Heart left ventricle (tissue), 13 donors: ENCODE measurements at regions not wholly inside any gene's neighbourhood (a gene's known extent, or its start where the extent isn't known, plus 50 kb on each side); places are given as distances from the start of the nearest gene placed in this dataset.

Experiments used
- POLR2A ChIP-seq, 2 donors: fragments of 450-650 bp; IDR thresholded peaks; one replicate each; pipeline ENCODE4 v1.6.1; 2017; ENCODE audit warnings: antibody characterized with exemption in 2 of 2, mild to moderate bottlenecking in 2 of 2, moderate library complexity in 2 of 2
- TF ChIP-seq, protein P1 (sequence below), 12 donors: fragments of 200-600 bp; sonication (generic) in 4 of 12; IDR thresholded peaks; one replicate each; pipeline versions ENCODE4 v1.5.0 to v1.8.0; 2018 to 2022; ENCODE audit warnings: antibody characterized with exemption in 12 of 12, mild to moderate bottlenecking in 5 of 12
- donor health status: ischemic (EF 13 %, LVEDD 7.1; RV severe dilation, severe dysfunction).
- donor health status: DM: no; HTN: yes; CAD: no.
- donor health status: DM: no; HTN: no; CAD: no.
- donor health status: ischemic (EF 25% LVEDD 6.9; RV normal size, moderate dysfunction).
- donor health status: ischemic (EF 25% LVEDD 5.7; RV mildly dilated, moderate dysfunction).
- donor health status: ischemic (EF 35%, LVEDD 5.7; RV mildly dilated, moderate dysfunction).
- donor health status: nonischemic (EF 11% LVEDD 7.7; RV severe dilation, severe dysfunction).
- donor health status: DM: yes; HTN: yes; CAD: no.
- donor health status: PGD.
- donor health status: ischemic (EF 29% LVEDD 5.4; RV normal size, mild dysfunction).
- donor health status: nonischemic (EF 23%, LVEDD 6.1; RV moderate dilation, normal function).

DNA sequence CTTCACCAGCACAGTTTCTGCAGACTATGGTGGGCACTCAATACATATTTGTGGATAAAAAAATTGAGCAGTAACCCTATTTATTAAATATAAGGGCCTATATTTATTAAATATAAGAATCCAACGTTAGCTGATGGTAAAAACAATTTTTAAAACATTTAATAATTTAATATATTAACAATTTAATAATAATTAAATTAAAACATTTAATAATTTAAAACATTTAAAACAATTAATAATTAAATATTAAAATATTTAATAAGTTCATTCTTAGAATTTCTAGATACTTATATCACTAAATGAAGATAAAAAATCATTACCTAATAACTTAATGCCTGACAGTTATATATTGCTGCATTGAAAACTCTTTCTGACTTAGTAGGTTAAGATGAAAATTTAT, 880.2 kb upstream of the EPHA6 start:
- TF ChIP-seq, protein P1, sequence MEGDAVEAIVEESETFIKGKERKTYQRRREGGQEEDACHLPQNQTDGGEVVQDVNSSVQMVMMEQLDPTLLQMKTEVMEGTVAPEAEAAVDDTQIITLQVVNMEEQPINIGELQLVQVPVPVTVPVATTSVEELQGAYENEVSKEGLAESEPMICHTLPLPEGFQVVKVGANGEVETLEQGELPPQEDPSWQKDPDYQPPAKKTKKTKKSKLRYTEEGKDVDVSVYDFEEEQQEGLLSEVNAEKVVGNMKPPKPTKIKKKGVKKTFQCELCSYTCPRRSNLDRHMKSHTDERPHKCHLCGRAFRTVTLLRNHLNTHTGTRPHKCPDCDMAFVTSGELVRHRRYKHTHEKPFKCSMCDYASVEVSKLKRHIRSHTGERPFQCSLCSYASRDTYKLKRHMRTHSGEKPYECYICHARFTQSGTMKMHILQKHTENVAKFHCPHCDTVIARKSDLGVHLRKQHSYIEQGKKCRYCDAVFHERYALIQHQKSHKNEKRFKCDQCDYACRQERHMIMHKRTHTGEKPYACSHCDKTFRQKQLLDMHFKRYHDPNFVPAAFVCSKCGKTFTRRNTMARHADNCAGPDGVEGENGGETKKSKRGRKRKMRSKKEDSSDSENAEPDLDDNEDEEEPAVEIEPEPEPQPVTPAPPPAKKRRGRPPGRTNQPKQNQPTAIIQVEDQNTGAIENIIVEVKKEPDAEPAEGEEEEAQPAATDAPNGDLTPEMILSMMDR (IDR thresholded peaks at IDR 0.05) = no peak
- TF ChIP-seq POLR2A (IDR thresholded peaks at IDR 0.05) = no peak
